ENCODE measurements at regions not wholly inside any gene's neighbourhood (a gene's known extent, or its start where the extent isn't known, plus 50 kb on each side); places are given as distances from the start of the nearest gene placed in this dataset.

GRCh38 chr19:27775395-27775794 is 1437.6 kb downstream of the UQCRFS1 start:
- DNase-seq, result no peak

DNA sequence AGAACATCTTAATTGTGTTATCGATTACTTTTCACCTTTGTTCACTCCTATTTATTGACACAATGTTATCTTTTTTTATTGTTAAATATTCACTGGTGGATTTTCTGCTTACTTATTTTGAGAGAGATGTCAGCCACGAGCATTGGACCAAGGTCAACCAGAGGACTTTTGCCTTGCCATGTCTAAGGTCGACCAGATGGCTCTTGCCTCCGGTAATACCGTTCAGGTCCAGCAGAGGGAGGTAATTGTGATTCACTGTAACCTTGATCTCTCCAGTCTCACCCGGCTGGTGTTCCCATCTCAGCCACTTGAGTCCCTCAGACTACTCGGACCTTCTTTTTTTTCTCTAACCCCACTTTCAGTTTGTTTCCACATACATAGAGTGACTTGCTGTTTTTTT is 1438.1 kb downstream of the UQCRFS1 start:
- DNase-seq, result no peak

DNA sequence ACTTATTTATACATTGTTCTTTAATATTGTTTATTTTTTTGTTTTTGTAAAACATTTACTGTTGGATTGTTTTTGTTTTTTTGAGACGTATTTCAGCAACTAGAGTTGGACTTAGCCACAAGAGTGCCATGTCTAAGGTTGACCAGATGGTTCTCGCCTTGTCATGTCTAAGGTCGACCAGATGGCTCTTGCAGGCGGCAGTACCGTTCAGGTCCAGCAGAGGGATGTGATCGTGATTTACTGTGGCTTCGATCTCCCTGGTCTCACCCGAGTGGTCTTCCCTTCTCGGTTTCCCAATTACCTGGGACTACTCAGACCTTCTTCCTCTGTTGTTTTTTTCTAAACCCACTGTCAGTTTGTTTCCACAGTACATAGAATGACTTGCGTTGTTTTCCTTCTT is 1438.6 kb downstream of the UQCRFS1 start:
- no peak for DNase-seq

- DNase-seq, result no peak
These were observed 1439.4 kb downstream of the UQCRFS1 start for GRCh38 chr19:27773318-27774094.

- DNase-seq, result no peak
These were observed 1440.9 kb downstream of the UQCRFS1 start for GRCh38 chr19:27772059-27772458.

DNA sequence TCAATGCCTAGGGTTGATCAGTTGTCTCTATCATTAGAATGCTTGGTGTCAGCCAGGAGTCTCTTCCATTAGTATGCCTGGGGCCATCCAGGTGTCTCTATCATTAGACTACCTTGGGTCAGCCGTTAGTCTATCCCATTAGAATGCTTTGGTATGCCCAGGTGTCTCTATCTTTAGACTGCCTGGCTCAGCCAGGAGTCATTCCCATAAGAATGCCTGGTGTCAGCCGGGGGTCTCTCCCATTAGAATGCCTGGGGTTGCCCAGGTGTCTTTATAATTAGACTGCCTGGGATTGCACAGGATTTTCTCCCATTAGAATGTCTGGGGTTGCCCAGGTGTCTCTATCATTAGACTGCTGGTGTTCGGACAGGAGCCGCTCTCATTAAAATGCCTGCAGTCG is 1442.9 kb downstream of the UQCRFS1 start:
- DNase-seq, result no peak

- no peak for DNase-seq
These were observed 1445.7 kb downstream of the UQCRFS1 start for GRCh38 chr19:27767234-27767633.

DNA sequence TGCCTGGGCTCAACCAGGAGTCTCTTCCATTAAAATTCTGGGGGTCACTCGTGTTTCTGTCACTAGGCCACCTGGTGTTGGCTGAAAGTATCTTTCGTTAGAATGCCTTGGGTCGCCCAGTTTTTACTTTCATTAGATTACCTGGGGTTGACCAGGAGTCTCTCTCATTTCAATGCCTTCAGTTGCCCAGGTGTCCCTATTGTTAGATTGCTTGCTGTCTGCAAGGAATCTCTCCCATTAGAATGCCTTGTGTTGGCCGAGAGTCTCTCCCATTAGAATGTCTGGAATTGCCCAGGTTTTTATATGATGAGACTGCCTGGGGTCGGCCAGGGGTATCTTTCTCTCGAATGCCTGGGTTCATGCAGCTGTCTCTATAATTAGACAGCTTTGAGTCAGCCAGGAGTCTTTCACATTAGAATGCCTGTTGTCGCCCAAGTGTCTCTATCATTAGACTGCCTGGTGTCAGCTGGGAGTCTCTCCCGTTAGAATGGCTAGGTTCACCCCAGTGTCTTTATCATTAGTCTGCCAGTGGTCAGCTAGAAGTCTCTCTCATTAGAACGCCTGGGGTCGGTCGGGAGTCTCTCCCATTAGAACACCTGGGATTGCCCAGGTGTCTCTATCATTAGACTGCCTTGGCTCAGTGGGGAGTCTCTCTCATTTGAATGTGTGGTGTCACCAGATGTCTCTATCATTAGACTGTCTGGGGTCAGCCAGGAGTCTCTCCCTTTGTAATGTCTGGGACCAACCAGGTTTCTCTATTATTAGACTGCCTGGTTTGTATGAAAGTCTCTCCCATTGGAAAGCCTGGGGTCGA is 1446.8 kb downstream of the UQCRFS1 start:
- DNase-seq, result no peak

DNA sequence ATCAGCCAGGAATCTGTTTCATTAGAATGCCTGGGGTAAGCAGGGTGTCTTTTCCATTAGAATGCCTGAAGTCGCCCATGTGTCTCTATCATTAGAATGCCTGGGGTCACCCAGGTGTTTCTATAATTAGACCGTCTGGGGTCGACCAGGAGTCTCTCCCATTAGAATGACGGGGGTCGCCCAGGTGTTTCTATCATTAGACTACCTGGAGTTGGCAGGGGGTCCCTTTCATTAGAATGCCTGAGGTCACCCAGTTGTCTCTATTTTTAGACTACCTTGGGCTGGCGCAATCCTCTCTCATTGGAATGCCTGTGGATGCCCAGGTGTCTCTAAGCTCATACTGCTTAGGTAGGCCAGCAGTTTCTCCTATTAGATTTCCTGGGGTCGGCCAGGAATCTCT is 1447.6 kb downstream of the UQCRFS1 start:
- DNase-seq, result no peak

GRCh38 chr19:27764186-27764804 is 1448.7 kb downstream of the UQCRFS1 start:
- no peak for DNase-seq

GRCh38 chr19:27762933-27763332 is 1450.0 kb downstream of the UQCRFS1 start:
- DNase-seq, result no peak

DNA sequence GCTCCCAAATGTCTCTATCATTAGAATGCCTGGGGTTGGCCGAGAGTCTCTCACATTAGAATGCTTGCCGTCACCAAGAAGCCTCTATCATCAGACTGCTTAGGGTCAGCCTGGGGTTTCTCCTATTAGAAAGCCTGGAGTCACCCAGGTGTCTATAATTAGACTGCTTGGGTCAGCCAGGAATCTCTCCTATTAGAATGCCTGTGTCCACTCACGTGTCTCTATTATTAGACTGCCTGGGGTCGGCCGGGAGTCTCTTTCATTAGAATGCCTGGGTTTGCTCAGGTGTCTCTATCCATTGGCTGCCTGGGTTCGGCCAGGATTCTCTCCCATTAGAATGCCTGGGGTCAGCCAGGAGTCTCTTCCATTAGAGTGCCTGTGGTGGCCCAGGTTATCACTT is 1453.1 kb downstream of the UQCRFS1 start:
- DNase-seq, result no peak

DNA sequence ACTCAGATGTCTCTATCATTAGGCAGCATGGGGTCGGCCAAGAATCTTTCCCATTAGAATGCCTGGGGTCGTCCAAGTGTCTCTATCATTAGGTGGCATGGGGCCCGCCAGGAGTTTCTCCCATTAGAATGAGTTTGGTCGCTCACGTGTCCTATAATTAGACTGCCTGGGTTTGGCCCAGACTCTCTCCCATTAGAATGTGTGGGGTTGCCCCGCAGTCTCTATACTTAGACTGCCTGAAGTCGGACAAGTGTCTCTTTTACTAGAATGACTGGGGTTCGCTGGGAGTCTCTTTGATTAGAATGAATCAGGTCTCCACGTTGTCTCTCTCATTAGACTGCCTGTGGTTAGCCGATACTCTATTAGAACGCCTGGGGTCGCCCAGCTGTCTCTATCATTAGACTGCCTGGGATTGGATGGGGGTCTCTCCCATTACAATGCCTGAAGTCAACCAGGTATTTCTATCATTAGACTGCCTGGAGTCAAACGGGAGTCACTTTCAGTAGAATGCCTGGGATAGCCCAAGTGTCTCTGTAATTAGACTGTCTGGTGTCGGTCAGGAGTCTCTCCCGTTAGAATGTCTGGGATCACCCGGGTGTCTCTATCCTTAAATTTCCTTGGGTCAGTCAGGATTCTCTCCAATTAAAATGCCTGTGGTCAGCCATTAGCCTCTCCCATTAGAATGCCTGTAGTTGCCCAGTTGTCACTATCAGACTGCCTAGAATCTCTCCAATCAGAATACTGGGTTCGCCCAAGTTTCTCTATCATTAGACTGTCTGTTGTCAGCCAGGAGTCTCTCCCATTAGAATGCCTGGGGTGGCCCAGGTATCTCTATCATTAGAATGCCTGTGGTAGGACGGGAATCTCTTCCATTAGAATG is 1454.1 kb downstream of the UQCRFS1 start:
- no peak for DNase-seq

- no peak for DNase-seq
These were observed 1458.3 kb downstream of the UQCRFS1 start for GRCh38 chr19:27754700-27755099.

DNA sequence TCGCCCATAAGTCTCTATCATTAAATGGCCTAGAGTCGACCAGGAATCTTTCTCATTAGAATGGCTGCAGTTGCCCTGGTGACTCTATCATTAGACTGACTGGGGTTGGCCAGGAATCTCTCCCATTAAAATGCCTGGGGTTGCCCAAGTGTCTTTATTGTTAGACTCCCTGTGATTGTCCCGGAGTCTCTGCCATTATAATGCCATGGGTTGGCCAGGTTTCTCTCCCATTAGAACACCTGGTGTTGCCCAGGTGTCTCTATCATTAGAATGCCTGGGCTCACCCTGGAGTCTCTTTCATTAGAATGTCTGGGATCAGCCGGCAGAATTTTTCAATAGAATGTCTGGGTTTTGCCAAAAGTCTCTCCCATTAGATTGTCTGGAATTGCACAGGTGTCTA is 1459.3 kb downstream of the UQCRFS1 start:
- no peak for DNase-seq

DNA sequence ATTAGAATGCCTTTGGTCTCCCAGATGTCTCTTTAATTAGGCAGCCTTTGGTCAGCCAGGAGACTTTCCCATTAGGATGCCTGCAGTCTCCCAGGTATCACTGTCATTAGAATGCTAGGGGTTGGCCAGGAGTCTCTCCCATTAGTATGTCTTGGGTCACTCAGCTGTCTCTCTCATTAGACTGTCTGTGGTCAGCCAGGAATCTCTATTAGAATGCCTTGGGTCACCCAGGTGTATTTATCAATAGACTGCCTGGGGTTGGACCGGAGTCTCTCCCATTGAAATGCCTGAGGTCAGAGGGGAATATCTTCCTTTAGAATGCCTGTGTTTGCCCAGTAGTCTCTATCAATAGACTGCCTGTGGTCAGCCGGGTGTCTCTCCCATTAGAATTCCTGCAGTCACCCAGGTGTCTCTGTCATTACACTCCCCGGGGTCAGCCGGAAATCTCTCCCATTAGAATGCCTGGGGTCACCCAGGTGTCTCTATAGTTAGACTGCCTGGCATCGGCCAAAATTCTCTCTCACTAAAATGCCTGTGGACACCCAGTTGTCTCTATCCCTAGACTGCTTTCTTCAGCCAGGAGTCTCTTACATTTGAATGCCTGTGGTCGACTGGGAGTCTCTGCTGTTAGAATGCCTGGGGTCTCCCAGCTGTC is 1460.3 kb downstream of the UQCRFS1 start:
- no peak for DNase-seq

DNA sequence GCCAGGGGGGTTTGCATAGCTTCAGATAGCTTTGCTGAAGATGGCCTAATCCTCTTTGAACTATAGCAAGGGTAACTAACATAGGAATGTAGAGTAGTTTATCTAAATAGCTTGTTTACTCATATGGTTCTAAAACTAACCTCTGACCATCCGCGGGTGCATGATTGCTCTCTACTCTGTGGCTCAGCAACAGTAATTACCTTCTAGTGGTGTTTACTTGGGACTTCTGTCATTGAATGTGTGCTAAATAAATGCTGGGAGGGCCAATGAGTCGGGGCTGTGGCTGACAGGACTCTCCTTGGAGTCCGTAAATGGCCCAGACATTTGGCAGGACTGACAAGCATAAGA is 1461.9 kb downstream of the UQCRFS1 start:
- no peak for DNase-seq

GRCh38 chr19:27750391-27751043 is 1462.4 kb downstream of the UQCRFS1 start:
- DNase-seq, result no peak

- DNase-seq, result no peak
These were observed 1464.3 kb downstream of the UQCRFS1 start for GRCh38 chr19:27748551-27749152.

DNA sequence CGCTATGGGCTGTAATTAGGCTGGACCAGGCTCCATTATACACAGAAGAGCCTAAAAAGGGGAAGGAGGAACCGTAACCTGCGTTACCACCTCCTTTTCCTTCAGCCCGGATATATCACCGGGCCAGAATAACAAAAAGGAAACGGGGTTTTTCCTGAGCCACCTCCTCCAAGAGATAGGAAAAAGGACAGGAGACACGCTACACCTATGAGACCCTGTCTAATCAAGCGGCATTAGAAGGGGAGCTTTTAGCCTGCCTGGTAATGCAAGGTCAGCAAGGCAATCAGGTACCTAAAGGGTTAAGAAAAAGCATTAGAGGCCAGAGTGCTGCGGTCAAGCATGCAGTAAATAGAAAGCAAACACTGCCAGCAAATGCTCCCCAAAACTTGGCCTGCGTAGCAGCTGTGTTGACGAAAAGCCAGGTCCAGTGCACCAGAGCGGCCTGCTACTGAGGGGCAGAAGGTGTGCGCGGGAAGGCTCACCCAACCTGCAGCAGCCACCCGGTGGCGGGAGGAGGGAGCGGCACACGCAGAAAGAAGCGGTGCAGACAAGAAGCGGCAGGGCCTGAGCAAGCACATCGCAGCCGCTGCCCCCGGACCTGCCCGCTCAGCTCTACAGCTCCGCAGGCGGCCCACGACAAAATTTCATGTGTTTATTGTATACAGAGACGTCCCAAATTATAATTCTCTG is 1466.1 kb downstream of the UQCRFS1 start:
- no peak for DNase-seq
